ENCODE measurements at regions not wholly inside any gene's neighbourhood (a gene's known extent, or its start where the extent isn't known, plus 50 kb on each side); places are given as distances from the start of the nearest gene placed in this dataset.

GRCh38 chr4:178173771-178174170 is 731.5 kb upstream of the AGA start:
- intact Hi-C loops (cut with micrococcal nuclease; ENCODE audit: unreplicated experiment): no loop called here
- CTCF ChIA-PET: no interaction called here
- H3K27me3 ChIP-seq (replicated peaks; ENCODE audit: insufficient read depth, low read depth, low read length, poor library complexity): no peaks in the 10 kb centered on the region
- DNase-seq (ENCODE audit: low spot score): no peak
- POLR2A ChIA-PET (ENCODE audit: low non-redundant PET): no interaction called here
- no peak overlapping the region for H3K27ac ChIP-seq (ENCODE audit: low read depth, low read length, poor library complexity, severe bottlenecking)
- no TSS peak for BruUV-seq (replicated peaks)
- H3K4me3 ChIP-seq (ENCODE audit: low read depth, low read length, poor library complexity, severe bottlenecking): no peak overlapping the region
- H3K4me1 ChIP-seq (ENCODE audit: insufficient read depth, low read length, poor library complexity, severe bottlenecking): no peaks in the 10 kb centered on the region
- no peaks in the 10 kb centered on the region for H3K9me3 ChIP-seq (ENCODE audit: low read depth, low read length, poor library complexity, severe bottlenecking)
- H3K36me3 ChIP-seq (ENCODE audit: insufficient read depth, low read length, poor library complexity, severe bottlenecking): no peaks in the 10 kb centered on the region
- no peak for TF ChIP-seq CTCF (conservative IDR thresholded peaks at IDR 0.05; ENCODE audit: low read depth, low read length)
- TF ChIP-seq EZH2 (IDR thresholded peaks at IDR 0.05; ENCODE audit: borderline replicate concordance, low read depth, low read length, poor library complexity, severe bottlenecking): no peak

- no peak for DNase-seq (ENCODE audit: low spot score)
- H3K27me3 ChIP-seq (replicated peaks; ENCODE audit: insufficient read depth, low read depth, low read length, poor library complexity): no peaks in the 10 kb centered on the region
- H3K27ac ChIP-seq (ENCODE audit: low read depth, low read length, poor library complexity, severe bottlenecking): no peak overlapping the region
- BruUV-seq (replicated peaks): no TSS peak
- intact Hi-C loops (cut with micrococcal nuclease; ENCODE audit: unreplicated experiment): no loop called here
- ChIA-PET CTCF (no interaction called here), POLR2A (ENCODE audit: low non-redundant PET) (no interaction called here)
- TF ChIP-seq EZH2 (IDR thresholded peaks at IDR 0.05; ENCODE audit: borderline replicate concordance, low read depth, low read length, poor library complexity, severe bottlenecking) (no peak), CTCF (conservative IDR thresholded peaks at IDR 0.05; ENCODE audit: low read depth, low read length) (no peak)
- H3K4me3 ChIP-seq (ENCODE audit: low read depth, low read length, poor library complexity, severe bottlenecking): no peak overlapping the region
- no peaks in the 10 kb centered on the region for H3K36me3 ChIP-seq (ENCODE audit: insufficient read depth, low read length, poor library complexity, severe bottlenecking)
- no peaks in the 10 kb centered on the region for H3K9me3 ChIP-seq (ENCODE audit: low read depth, low read length, poor library complexity, severe bottlenecking)
- no peaks in the 10 kb centered on the region for H3K4me1 ChIP-seq (ENCODE audit: insufficient read depth, low read length, poor library complexity, severe bottlenecking)
Observed at GRCh38 chr4:178174756-178175155, 732.5 kb upstream of the AGA start.

GRCh38 chr4:178185517-178185916 is 743.3 kb upstream of the AGA start:
- CTCF ChIA-PET: no interaction called here
- Histone ChIP-seq H3K9me3 (ENCODE audit: low read depth, low read length, poor library complexity, severe bottlenecking) (no peaks in the 10 kb centered on the region), H3K4me3 (ENCODE audit: low read depth, low read length, poor library complexity, severe bottlenecking) (no peak overlapping the region), H3K4me1 (ENCODE audit: insufficient read depth, low read length, poor library complexity, severe bottlenecking) (no peaks in the 10 kb centered on the region), H3K27me3 (replicated peaks; ENCODE audit: insufficient read depth, low read depth, low read length, poor library complexity) (no peaks in the 10 kb centered on the region), H3K27ac (ENCODE audit: low read depth, low read length, poor library complexity, severe bottlenecking) (no peak overlapping the region), H3K36me3 (ENCODE audit: insufficient read depth, low read length, poor library complexity, severe bottlenecking) (no peaks in the 10 kb centered on the region)
- POLR2A ChIA-PET (ENCODE audit: low non-redundant PET): no interaction called here
- no TSS peak for BruUV-seq (replicated peaks)
- TF ChIP-seq EZH2 (IDR thresholded peaks at IDR 0.05; ENCODE audit: borderline replicate concordance, low read depth, low read length, poor library complexity, severe bottlenecking) (no peak), CTCF (conservative IDR thresholded peaks at IDR 0.05; ENCODE audit: low read depth, low read length) (no peak)
- DNase-seq (ENCODE audit: low spot score): no peak
- intact Hi-C loops (cut with micrococcal nuclease; ENCODE audit: unreplicated experiment): no loop called here
